Loucy (cell line): ENCODE measurements at regions not wholly inside any gene's neighbourhood (a gene's known extent, or its start where the extent isn't known, plus 50 kb on each side); places are given as distances from the start of the nearest gene placed in this dataset.

ENCODE experiments used
- EZH2phosphoT487 ChIP-seq: fragments of 200-600 bp; IDR thresholded peaks from 2 replicates; pipeline ENCODE4 v1.6.1; 2018; ENCODE audit warnings: antibody characterized with exemption, mild to moderate bottlenecking, moderate library complexity, borderline replicate concordance
- TF ChIP-seq, protein P1 (sequence below): fragments of 200-600 bp; sonication (generic); conservative IDR thresholded peaks from 2 replicates; pipeline ENCODE4 v1.5.1; 2014; ENCODE audit warnings: mild to moderate bottlenecking, antibody characterized with exemption, low read length

DNA sequence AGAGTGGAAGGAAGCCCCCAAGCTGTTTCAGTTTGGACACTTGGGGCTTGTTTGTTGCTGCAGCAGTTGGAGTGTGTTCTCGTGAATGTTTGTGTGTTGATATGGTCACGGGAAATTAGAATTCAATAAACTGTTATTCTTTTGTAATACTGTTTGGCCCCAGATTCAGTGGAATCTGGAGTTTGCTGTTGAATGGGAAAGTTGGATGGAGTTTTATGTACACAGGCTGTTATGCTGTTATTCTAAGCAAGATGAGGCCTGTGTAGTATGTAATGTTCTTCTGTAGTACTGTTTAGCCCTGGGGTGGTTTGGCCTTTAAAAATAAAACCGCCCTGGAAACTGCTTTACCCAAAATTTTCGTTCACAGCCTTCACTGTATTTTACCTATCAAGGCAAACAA lies 810.4 kb upstream of the HS6ST1 start:
- TF ChIP-seq, protein P1, sequence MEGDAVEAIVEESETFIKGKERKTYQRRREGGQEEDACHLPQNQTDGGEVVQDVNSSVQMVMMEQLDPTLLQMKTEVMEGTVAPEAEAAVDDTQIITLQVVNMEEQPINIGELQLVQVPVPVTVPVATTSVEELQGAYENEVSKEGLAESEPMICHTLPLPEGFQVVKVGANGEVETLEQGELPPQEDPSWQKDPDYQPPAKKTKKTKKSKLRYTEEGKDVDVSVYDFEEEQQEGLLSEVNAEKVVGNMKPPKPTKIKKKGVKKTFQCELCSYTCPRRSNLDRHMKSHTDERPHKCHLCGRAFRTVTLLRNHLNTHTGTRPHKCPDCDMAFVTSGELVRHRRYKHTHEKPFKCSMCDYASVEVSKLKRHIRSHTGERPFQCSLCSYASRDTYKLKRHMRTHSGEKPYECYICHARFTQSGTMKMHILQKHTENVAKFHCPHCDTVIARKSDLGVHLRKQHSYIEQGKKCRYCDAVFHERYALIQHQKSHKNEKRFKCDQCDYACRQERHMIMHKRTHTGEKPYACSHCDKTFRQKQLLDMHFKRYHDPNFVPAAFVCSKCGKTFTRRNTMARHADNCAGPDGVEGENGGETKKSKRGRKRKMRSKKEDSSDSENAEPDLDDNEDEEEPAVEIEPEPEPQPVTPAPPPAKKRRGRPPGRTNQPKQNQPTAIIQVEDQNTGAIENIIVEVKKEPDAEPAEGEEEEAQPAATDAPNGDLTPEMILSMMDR = no peak
- TF ChIP-seq EZH2phosphoT487 = no peak
